Common myeloid progenitor, CD34-positive (primary cell): ENCODE measurements at regions not wholly inside any gene's neighbourhood (a gene's known extent, or its start where the extent isn't known, plus 50 kb on each side); places are given as distances from the start of the nearest gene placed in this dataset.
"Not testable (repeated sequence)": the region's sequence is repeated elsewhere in the genome, so short reads cannot be mapped to it uniquely, and the experiment has no call there.

Experiments used
- CTCF ChIA-PET: fragments of 350-600 bp; sonication (Branson Sonifier 250); formaldehyde crosslinking; loops from one replicate; lab custom pipeline; 2021; ENCODE audit warnings: antibody characterized with exemption; lab: Charles Lee
- POLR2A ChIA-PET: fragments of 350-600 bp; sonication (Branson Sonifier 250); formaldehyde crosslinking; loops from one replicate; lab custom pipeline; 2021; ENCODE audit warnings: antibody characterized with exemption; lab: Charles Lee
- DNase-seq, 3 donors: peaks; one replicate each; pipeline versions ENCODE4 v3.0.0 to v3.0.0-alpha.2; 2013
- H3K27ac ChIP-seq, 2 experiments: 1 replicate in 1 of 2; 2 replicates in 1 of 2; pipeline ENCODE4 v1.7.0; 2013; ENCODE audit warnings: inconsistent platforms in 2 of 2, low read length in 2 of 2, mild to moderate bottlenecking in 2 of 2, low read depth in 1 of 2, moderate library complexity in 1 of 2; ENCODE audit not compliant: severe bottlenecking in 2 of 2, insufficient read depth in 1 of 2, poor library complexity in 1 of 2
- H3K27me3 ChIP-seq, 5 experiments: replicated peaks in 2 of 5; 1 replicate in 3 of 5; 2 replicates in 2 of 5; pipeline versions ENCODE4 v1.6.1 to v1.7.0; 2013; ENCODE audit warnings: low read length in 4 of 5, mild to moderate bottlenecking in 2 of 5, moderate library complexity in 2 of 5, inconsistent platforms in 1 of 5; ENCODE audit not compliant: insufficient read depth in 5 of 5, control insufficient read depth in 4 of 5
- H3K36me3 ChIP-seq, 4 experiments: 1 replicate in 2 of 4; 2 replicates in 2 of 4; pipeline versions ENCODE4 v1.6.1 to v1.7.0; 2013; ENCODE audit warnings: low read length in 3 of 4, control low read depth in 1 of 4, mild to moderate bottlenecking in 1 of 4; ENCODE audit not compliant: control insufficient read depth in 4 of 4, insufficient read depth in 4 of 4
- H3K4me1 ChIP-seq, 4 experiments: 1 replicate in 3 of 4; 2 replicates in 1 of 4; pipeline versions ENCODE4 v1.6.1 to v1.7.1; 2013; ENCODE audit warnings: low read length in 3 of 4, mild to moderate bottlenecking in 3 of 4, control low read depth in 1 of 4, inconsistent platforms in 1 of 4, moderate library complexity in 1 of 4; ENCODE audit not compliant: control insufficient read depth in 4 of 4, insufficient read depth in 4 of 4; ENCODE audit errors: control extremely low read depth in 1 of 4
- H3K4me3 ChIP-seq, 7 experiments: 1 replicate in 4 of 7; 2 replicates in 3 of 7; pipeline versions ENCODE4 v1.5.1 to v1.7.0; 2013; ENCODE audit warnings: mild to moderate bottlenecking in 7 of 7, low read length in 6 of 7, moderate library complexity in 6 of 7, inconsistent platforms in 2 of 7, low read depth in 2 of 7, control low read depth in 1 of 7; ENCODE audit not compliant: insufficient read depth in 4 of 7, control insufficient read depth in 1 of 7; ENCODE audit errors: extremely low read depth in 1 of 7
- H3K9me3 ChIP-seq, 5 experiments: 1 replicate in 4 of 5; 2 replicates in 1 of 5; pipeline versions ENCODE4 v1.6.1 to v1.7.1; 2013; ENCODE audit warnings: low read length in 4 of 5, mild to moderate bottlenecking in 2 of 5, inconsistent platforms in 1 of 5, low read depth in 1 of 5, moderate library complexity in 1 of 5; ENCODE audit not compliant: control insufficient read depth in 4 of 5, insufficient read depth in 2 of 5; ENCODE audit errors: control extremely low read depth in 1 of 5
- WGBS: methylation state at CpG from one replicate; pipeline ENCODE4 v1.1.5; 2013; ENCODE audit not compliant: insufficient coverage; 5-methylcytosine and 5-hydroxymethylcytosine counted together

- no peaks in the 10 kb centered on the region for H3K9me3 ChIP-seq
- H3K27ac ChIP-seq: no peak overlapping the region
- no peak for DNase-seq
- no peaks in the 10 kb centered on the region for H3K36me3 ChIP-seq
- ChIA-PET POLR2A (no interaction called here), CTCF (no interaction called here)
- WGBS: 76% methylated on average over 9 of the region's 11 CpGs
- no peaks in the 10 kb centered on the region for H3K4me1 ChIP-seq
- H3K27me3 ChIP-seq: peaks cover 0 to 7% (median 2%) of the 10 kb centered on the region in 5 experiments
- H3K4me3 ChIP-seq: no peak overlapping the region
Measured at GRCh38 chr13:111436446-111436845, 116.0 kb downstream of the TEX29 start.

GRCh38 chr13:111437417-111437816 is 117.0 kb downstream of the TEX29 start:
- Histone ChIP-seq H3K36me3 (no peaks in the 10 kb centered on the region), H3K27me3 (peaks cover 0 to 3% (median 1%) of the 10 kb centered on the region in 5 experiments), H3K9me3 (no peaks in the 10 kb centered on the region), H3K4me1 (no peaks in the 10 kb centered on the region), H3K27ac (no peak overlapping the region), H3K4me3 (no peak overlapping the region)
- no peak for DNase-seq
- ChIA-PET CTCF (no interaction called here), POLR2A (no interaction called here)
- 79% methylated on average over 9 of the region's 11 CpGs for WGBS

GRCh38 chr13:111437856-111438547 is 117.6 kb downstream of the TEX29 start:
- Histone ChIP-seq H3K4me1 (no peaks in the 10 kb centered on the region), H3K27me3 (peaks cover 0 to 5% (median 0%) of the 10 kb centered on the region in 5 experiments), H3K27ac (no peak overlapping the region), H3K9me3 (no peaks in the 10 kb centered on the region), H3K36me3 (no peaks in the 10 kb centered on the region), H3K4me3 (no peak overlapping the region)
- no peak for DNase-seq
- ChIA-PET POLR2A (no interaction called here), CTCF (no interaction called here)
- WGBS: 97% methylated on average over 25 of the region's 26 CpGs

GRCh38 chr13:111440492-111440891 is 120.0 kb downstream of the TEX29 start:
- H3K27ac ChIP-seq, H3K9me3 ChIP-seq, POLR2A ChIA-PET, H3K27me3 ChIP-seq, H3K4me1 ChIP-seq, H3K4me3 ChIP-seq, H3K36me3 ChIP-seq: not testable (repeated sequence)
- CTCF ChIA-PET: interaction anchor here (0.8 to 2.5 kb wide), 2 partner anchors 13 to 20 kb away, joined by 3 to 9 read pairs; no protein-coding TSS in a partner anchor
- DNase-seq: peak in 1 of 3 donors; percentile 6
- WGBS: 87% methylated on average over 1 of the region's 1 CpG

- H3K27me3 ChIP-seq: peaks cover 0 to 3% (median 0%) of the 10 kb centered on the region in 5 experiments
- WGBS: 60% methylated on average over 2 of the region's 2 CpGs
- H3K27ac ChIP-seq: no peak overlapping the region
- no peaks in the 10 kb centered on the region for H3K36me3 ChIP-seq
- ChIA-PET POLR2A (no interaction called here), CTCF (no interaction called here)
- H3K4me1 ChIP-seq: no peaks in the 10 kb centered on the region
- no peak overlapping the region for H3K4me3 ChIP-seq
- peaks cover 0 to 15% (median 0%) of the 10 kb centered on the region in 5 experiments for H3K9me3 ChIP-seq
- no peak for DNase-seq
Measured at GRCh38 chr13:111443981-111444380, 123.5 kb downstream of the TEX29 start.

- POLR2A ChIA-PET: no interaction called here
- no peak for DNase-seq
- H3K4me1 ChIP-seq: no peaks in the 10 kb centered on the region
- H3K36me3 ChIP-seq: no peaks in the 10 kb centered on the region
- H3K4me3 ChIP-seq: no peak overlapping the region
- peaks cover 0 to 11% (median 2%) of the 10 kb centered on the region in 5 experiments for H3K27me3 ChIP-seq
- no peak overlapping the region for H3K27ac ChIP-seq
- H3K9me3 ChIP-seq: peaks cover 0 to 15% (median 0%) of the 10 kb centered on the region in 5 experiments
- whole genome bisulfite sequencing: 77% methylated on average over 5 of the region's 7 CpGs
- CTCF ChIA-PET: no interaction called here
Measured at GRCh38 chr13:111448504-111448903, 128.1 kb downstream of the TEX29 start.

- ChIA-PET POLR2A (no interaction called here), CTCF (no interaction called here)
- Histone ChIP-seq H3K36me3 (no peaks in the 10 kb centered on the region), H3K9me3 (peaks cover 0 to 17% (median 0%) of the 10 kb centered on the region in 5 experiments), H3K4me1 (no peaks in the 10 kb centered on the region), H3K4me3 (no peak overlapping the region), H3K27ac (no peak overlapping the region), H3K27me3 (peaks cover 0 to 11% (median 2%) of the 10 kb centered on the region in 5 experiments)
- WGBS: 100% methylated on average over 4 of the region's 7 CpGs
- no peak for DNase-seq
Measured at GRCh38 chr13:111449041-111449440, 128.6 kb downstream of the TEX29 start.
